ENCODE measurements at regions not wholly inside any gene's neighbourhood (a gene's known extent, or its start where the extent isn't known, plus 50 kb on each side); places are given as distances from the start of the nearest gene placed in this dataset.
A peak's percentile ranks its signal among the peaks of the same experiment; 100 is the strongest.

- no peaks in the 10 kb centered on the region for H3K27me3 ChIP-seq
- no peaks in the 10 kb centered on the region for H3K9me3 ChIP-seq
- no peak for TF ChIP-seq CTCF (IDR thresholded peaks at IDR 0.05)
- H3K4me1 ChIP-seq = no peaks in the 10 kb centered on the region
- H3K27ac ChIP-seq = no peak overlapping the region
- WGBS, 2 donors = 75 to 76% methylated on average over 1 of the region's 1 CpG
- H3K4me3 ChIP-seq = no peak overlapping the region
- H3K36me3 ChIP-seq = no peaks in the 10 kb centered on the region
- ATAC-seq (peak in 2 of 8 donors; percentile 34 to 62), DNase-seq (no peak)
- intact Hi-C loops (cut with DNase I) = no loop called here
Observed at GRCh38 chr2:234725528-234726264, 226.1 kb upstream of the SH3BP4 start.

GRCh38 chr2:234724850-234725249 lies 227.0 kb upstream of the SH3BP4 start:
- Histone ChIP-seq H3K4me1 (no peaks in the 10 kb centered on the region), H3K4me3 (no peak overlapping the region), H3K27ac (no peak overlapping the region), H3K27me3 (no peaks in the 10 kb centered on the region), H3K36me3 (no peaks in the 10 kb centered on the region), H3K9me3 (no peaks in the 10 kb centered on the region)
- ATAC-seq (no peak), DNase-seq (no peak)
- no peak for TF ChIP-seq CTCF (IDR thresholded peaks at IDR 0.05)
- 81 to 84% methylated on average over 4 of the region's 4 CpGs for WGBS, 2 donors
- intact Hi-C loops (cut with DNase I) = no loop called here

- WGBS, 2 donors = 53 to 67% methylated on average over 6 of the region's 6 CpGs
- Histone ChIP-seq H3K36me3 (no peaks in the 10 kb centered on the region), H3K27ac (no peak overlapping the region), H3K4me3 (no peak overlapping the region), H3K27me3 (no peaks in the 10 kb centered on the region), H3K4me1 (no peaks in the 10 kb centered on the region), H3K9me3 (no peaks in the 10 kb centered on the region)
- intact Hi-C loops (cut with DNase I) = no loop called here
- no peak for TF ChIP-seq CTCF (IDR thresholded peaks at IDR 0.05)
- DNase-seq (no peak), ATAC-seq (no peak)
Observed at GRCh38 chr2:234723400-234723799, 226.5 kb upstream of the ARL4C start.

- no peak for DNase-seq
- no peaks in the 10 kb centered on the region for H3K9me3 ChIP-seq
- H3K27ac ChIP-seq = no peak overlapping the region
- TF ChIP-seq CTCF (IDR thresholded peaks at IDR 0.05) = no peak
- no peaks in the 10 kb centered on the region for H3K4me1 ChIP-seq
- no peak for ATAC-seq
- intact Hi-C loops (cut with DNase I) = no loop called here
- H3K36me3 ChIP-seq = no peaks in the 10 kb centered on the region
- no peak overlapping the region for H3K4me3 ChIP-seq
- no peaks in the 10 kb centered on the region for H3K27me3 ChIP-seq
Observed at GRCh38 chr2:234722176-234722575, 225.3 kb upstream of the ARL4C start.

All from heart right ventricle (tissue), 16 donors.